ENCODE measurements at regions not wholly inside any gene's neighbourhood (a gene's known extent, or its start where the extent isn't known, plus 50 kb on each side); places are given as distances from the start of the nearest gene placed in this dataset.

GRCh38 chr14:46369391-46369790, 282.2 kb downstream of the RPL10L start:
- TF ChIP-seq POLR2A (IDR thresholded peaks at IDR 0.05): no peak
- no peak for TF ChIP-seq CTCF (IDR thresholded peaks at IDR 0.05)

Data from body of pancreas (tissue), 4 donors.